WERI-Rb-1 (cell line): ENCODE measurements at regions not wholly inside any gene's neighbourhood (a gene's known extent, or its start where the extent isn't known, plus 50 kb on each side); places are given as distances from the start of the nearest gene placed in this dataset.

ENCODE experiments used
- DNase-seq: peaks from one replicate; pipeline ENCODE4 v3.0.0-alpha.2; 2020
- H3K27ac ChIP-seq: fragments of 250-450 bp; sonication (Bioruptor Pico); 2 replicates; pipeline ENCODE4 v1.5.1; 2020; ENCODE audit warnings: mild to moderate bottlenecking, moderate library complexity
- H3K27me3 ChIP-seq: fragments of 250-450 bp; sonication (Bioruptor Pico); 2 replicates; pipeline ENCODE4 v1.5.1; 2021; ENCODE audit warnings: mild to moderate bottlenecking, low read depth, moderate library complexity; ENCODE audit not compliant: insufficient read depth, severe bottlenecking
- H3K36me3 ChIP-seq: fragments of 250-450 bp; sonication (Bioruptor Pico); 2 replicates; pipeline ENCODE4 v1.5.1; 2020; ENCODE audit warnings: mild to moderate bottlenecking, moderate library complexity
- H3K4me3 ChIP-seq: 2 replicates; pipeline ENCODE4 v1.5.1; 2011; ENCODE audit warnings: low read depth, mild to moderate bottlenecking, control low read depth, low read length
- H3K9me3 ChIP-seq: fragments of 250-450 bp; sonication (Bioruptor Pico); 2 replicates; pipeline ENCODE4 v1.5.1; 2021; ENCODE audit warnings: mild to moderate bottlenecking, moderate library complexity; ENCODE audit not compliant: severe bottlenecking
- TF ChIP-seq, protein P1 (sequence below): IDR thresholded peaks from 2 replicates; pipeline ENCODE4 v1.5.1; 2011; ENCODE audit warnings: low read depth, mild to moderate bottlenecking, control low read depth, inconsistent platforms, low read length

DNA sequence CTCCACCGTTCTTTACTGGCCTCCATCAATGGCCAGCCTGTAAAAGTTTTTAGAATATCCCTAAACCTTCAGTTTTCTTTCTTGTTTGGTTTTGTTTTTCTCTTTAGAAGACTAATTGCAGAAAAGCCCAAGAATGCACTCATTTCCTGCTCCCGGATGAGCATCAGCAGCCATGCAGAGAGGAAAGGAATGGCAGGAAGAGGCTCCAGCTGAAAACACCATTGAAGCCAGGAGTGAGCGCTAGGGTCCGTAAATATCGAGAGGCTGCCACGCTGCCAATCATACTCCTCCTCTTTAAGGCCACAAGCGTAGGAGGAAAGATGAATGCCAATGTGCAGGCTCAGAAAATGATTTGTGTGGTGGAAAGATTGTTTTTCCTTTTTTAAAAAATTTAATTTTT is 57.4 kb upstream of the UBE2L5 start:
- H3K27ac ChIP-seq = no peak overlapping the region
- no peaks in the 10 kb centered on the region for H3K9me3 ChIP-seq
- H3K36me3 ChIP-seq = no peaks in the 10 kb centered on the region
- no peaks in the 10 kb centered on the region for H3K27me3 ChIP-seq
- TF ChIP-seq, protein P1, sequence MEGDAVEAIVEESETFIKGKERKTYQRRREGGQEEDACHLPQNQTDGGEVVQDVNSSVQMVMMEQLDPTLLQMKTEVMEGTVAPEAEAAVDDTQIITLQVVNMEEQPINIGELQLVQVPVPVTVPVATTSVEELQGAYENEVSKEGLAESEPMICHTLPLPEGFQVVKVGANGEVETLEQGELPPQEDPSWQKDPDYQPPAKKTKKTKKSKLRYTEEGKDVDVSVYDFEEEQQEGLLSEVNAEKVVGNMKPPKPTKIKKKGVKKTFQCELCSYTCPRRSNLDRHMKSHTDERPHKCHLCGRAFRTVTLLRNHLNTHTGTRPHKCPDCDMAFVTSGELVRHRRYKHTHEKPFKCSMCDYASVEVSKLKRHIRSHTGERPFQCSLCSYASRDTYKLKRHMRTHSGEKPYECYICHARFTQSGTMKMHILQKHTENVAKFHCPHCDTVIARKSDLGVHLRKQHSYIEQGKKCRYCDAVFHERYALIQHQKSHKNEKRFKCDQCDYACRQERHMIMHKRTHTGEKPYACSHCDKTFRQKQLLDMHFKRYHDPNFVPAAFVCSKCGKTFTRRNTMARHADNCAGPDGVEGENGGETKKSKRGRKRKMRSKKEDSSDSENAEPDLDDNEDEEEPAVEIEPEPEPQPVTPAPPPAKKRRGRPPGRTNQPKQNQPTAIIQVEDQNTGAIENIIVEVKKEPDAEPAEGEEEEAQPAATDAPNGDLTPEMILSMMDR = no peak
- DNase-seq = no peak
- no peak overlapping the region for H3K4me3 ChIP-seq

- Histone ChIP-seq H3K9me3 (no peaks in the 10 kb centered on the region), H3K36me3 (no peaks in the 10 kb centered on the region), H3K27ac (no peak overlapping the region), H3K27me3 (no peaks in the 10 kb centered on the region), H3K4me3 (no peak overlapping the region)
- DNase-seq = no peak
- TF ChIP-seq, protein P1 = no peak
Measured at GRCh38 chr13:30366088-30366487, 56.2 kb upstream of the UBE2L5 start.

DNA sequence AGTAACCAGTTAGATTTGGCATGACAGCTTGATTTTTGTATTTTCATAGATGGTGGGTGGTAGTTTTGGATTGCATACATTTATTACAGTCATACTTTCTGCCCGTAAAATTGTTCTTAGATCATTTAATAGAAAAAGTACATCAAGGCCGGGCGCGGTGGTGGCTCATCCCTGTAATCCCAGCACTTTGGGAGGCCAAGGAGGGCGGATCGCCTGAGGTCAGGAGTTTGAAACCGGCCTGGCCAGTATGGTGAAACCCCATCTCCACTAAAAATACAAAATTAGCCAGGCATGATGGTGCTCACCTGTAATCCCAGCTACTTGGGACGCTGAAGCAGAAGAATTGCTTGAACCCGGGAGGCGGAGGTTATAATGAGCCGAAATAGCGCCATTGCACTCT is 55.0 kb upstream of the UBE2L5 start:
- H3K27me3 ChIP-seq = no peaks in the 10 kb centered on the region
- H3K27ac ChIP-seq = no peak overlapping the region
- H3K36me3 ChIP-seq = no peaks in the 10 kb centered on the region
- no peaks in the 10 kb centered on the region for H3K9me3 ChIP-seq
- TF ChIP-seq, protein P1 = no peak
- no peak overlapping the region for H3K4me3 ChIP-seq
- no peak for DNase-seq

DNA sequence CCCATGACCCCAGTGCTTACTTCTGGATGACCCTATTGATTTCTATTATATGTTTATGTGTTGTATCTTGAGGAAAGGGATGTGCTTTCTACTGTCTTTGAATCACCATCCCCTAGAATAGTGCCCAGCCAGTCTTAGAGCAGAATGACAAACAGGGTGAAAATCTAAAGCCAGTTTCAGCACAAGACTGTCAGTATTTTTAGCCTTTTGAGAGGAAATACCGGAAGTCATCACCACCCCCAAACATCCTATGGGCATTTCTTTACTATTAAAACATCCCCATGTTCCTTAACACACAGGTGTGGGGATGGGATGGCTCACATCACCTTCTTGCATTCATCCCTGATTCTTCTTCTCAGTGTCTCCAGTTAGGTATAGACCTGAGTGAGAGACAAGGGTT is 52.1 kb upstream of the UBE2L5 start:
- TF ChIP-seq, protein P1 = no peak
- H3K36me3 ChIP-seq = no peaks in the 10 kb centered on the region
- H3K27me3 ChIP-seq = no peaks in the 10 kb centered on the region
- no peaks in the 10 kb centered on the region for H3K9me3 ChIP-seq
- H3K27ac ChIP-seq = no peak overlapping the region
- DNase-seq = no peak
- H3K4me3 ChIP-seq = no peak overlapping the region

GRCh38 chr13:30370916-30371521 is 51.3 kb upstream of the UBE2L5 start:
- no peak for DNase-seq
- H3K36me3 ChIP-seq = no peaks in the 10 kb centered on the region
- no peaks in the 10 kb centered on the region for H3K9me3 ChIP-seq
- no peak overlapping the region for H3K4me3 ChIP-seq
- TF ChIP-seq, protein P1 = no peak
- no peaks in the 10 kb centered on the region for H3K27me3 ChIP-seq
- no peak overlapping the region for H3K27ac ChIP-seq

- TF ChIP-seq, protein P1 = no peak
- no peak overlapping the region for H3K27ac ChIP-seq
- no peaks in the 10 kb centered on the region for H3K36me3 ChIP-seq
- no peak for DNase-seq
- H3K9me3 ChIP-seq = no peaks in the 10 kb centered on the region
- H3K27me3 ChIP-seq = no peaks in the 10 kb centered on the region
- H3K4me3 ChIP-seq = no peak overlapping the region
Measured at GRCh38 chr13:30371649-30372265, 50.5 kb upstream of the UBE2L5 start.
